PC-3 (cell line): ENCODE measurements at regions not wholly inside any gene's neighbourhood (a gene's known extent, or its start where the extent isn't known, plus 50 kb on each side); places are given as distances from the start of the nearest gene placed in this dataset.

Source experiments
- ATAC-seq: fragments of 200-7000 bp; cut with Tn5 transposase; 2 replicates; pipeline ENCODE4 v1.9.1; 2020; ENCODE audit warnings: mild to moderate bottlenecking, moderate library complexity
- BruUV-seq: library from RNA; stranded (reverse); fragments of 400-500 nt; replicated peaks from 2 replicates; lab custom pipeline; 2021; lab: Mats Ljungman, UMichigan
- CTCF ChIA-PET: fragments of 300-600 bp; sonication (Branson Sonifier 250); formaldehyde crosslinking; loops from one replicate; lab custom pipeline; 2022; ENCODE audit warnings: antibody characterized with exemption; lab: Charles Lee
- POLR2A ChIA-PET: fragments of 300-600 bp; sonication (Branson Sonifier 250); formaldehyde crosslinking; loops from one replicate; lab custom pipeline; 2022; ENCODE audit warnings: antibody characterized with exemption; ENCODE audit not compliant: unreplicated experiment; lab: Charles Lee
- DNase-seq: peaks from one replicate; pipeline ENCODE4 v3.0.0-alpha.2; 2015
- H2AFZ ChIP-seq: fragments of 300-600 bp; sonication (generic); 2 replicates; pipeline ENCODE4 v1.6.0; 2016; ENCODE audit warnings: antibody characterized with exemption, low read length
- H3F3A ChIP-seq: fragments of 300-600 bp; sonication (generic); one replicate; pipeline ENCODE4 v1.6.0; 2017; ENCODE audit warnings: antibody characterized with exemption, low read length, control low read depth, mild to moderate bottlenecking; ENCODE audit not compliant: unreplicated experiment
- H3K27ac ChIP-seq: fragments of 300-600 bp; sonication (generic); 2 replicates; pipeline ENCODE4 v1.5.1; 2016; ENCODE audit warnings: mild to moderate bottlenecking, low read length
- H3K27me3 ChIP-seq: fragments of 300-600 bp; sonication (generic); 2 replicates; pipeline ENCODE4 v1.6.1; 2016; ENCODE audit warnings: low read length, mixed read lengths
- H3K36me3 ChIP-seq: fragments of 300-600 bp; sonication (generic); 2 replicates; pipeline ENCODE4 v1.6.1; 2016; ENCODE audit warnings: low read depth, mixed run types, low read length, mixed read lengths
- H3K4me1 ChIP-seq: fragments of 300-600 bp; sonication (generic); 2 replicates; pipeline ENCODE4 v1.5.1; 2016; ENCODE audit warnings: low read length; ENCODE audit not compliant: insufficient read depth
- H3K4me2 ChIP-seq: fragments of 300-600 bp; sonication (generic); 2 replicates; pipeline ENCODE4 v1.6.0; 2016; ENCODE audit warnings: low read length
- H3K4me3 ChIP-seq: fragments of 300-600 bp; sonication (generic); 2 replicates; pipeline ENCODE4 v1.5.1; 2016; ENCODE audit warnings: mild to moderate bottlenecking, low read length, mixed read lengths
- H3K79me2 ChIP-seq: fragments of 300-600 bp; sonication (generic); 2 replicates; pipeline ENCODE4 v1.6.1; 2017; ENCODE audit warnings: low read length, mixed read lengths
- H3K9ac ChIP-seq: fragments of 300-600 bp; sonication (generic); 2 replicates; pipeline ENCODE4 v1.6.0; 2016; ENCODE audit warnings: mild to moderate bottlenecking, low read length
- H3K9me2 ChIP-seq: fragments of 300-600 bp; sonication (generic); replicated peaks from 2 replicates; pipeline ENCODE4 v1.6.1; 2016; ENCODE audit warnings: mixed run types, low read length, mixed read lengths
- H3K9me3 ChIP-seq: fragments of 300-600 bp; sonication (generic); 2 replicates; pipeline ENCODE4 v1.6.1; 2016; ENCODE audit warnings: low read length, mixed read lengths
- H4K20me1 ChIP-seq: fragments of 300-600 bp; sonication (generic); 2 replicates; pipeline ENCODE4 v1.6.1; 2016; ENCODE audit warnings: low read length, mixed read lengths
- EZH2 ChIP-seq: fragments of 300-600 bp; sonication (generic); IDR thresholded peaks from one replicate; pipeline ENCODE4 v1.6.1; 2017; ENCODE audit warnings: antibody characterized with exemption, mild to moderate bottlenecking, low read length; ENCODE audit not compliant: unreplicated experiment
- EZH2phosphoT487 ChIP-seq: fragments of 300-600 bp; sonication (generic); IDR thresholded peaks from 2 replicates; pipeline ENCODE4 v1.6.1; 2018; ENCODE audit warnings: mild to moderate bottlenecking, antibody characterized with exemption, low read length, borderline replicate concordance
- intact Hi-C: fragments of 100-400 bp; cut with micrococcal nuclease; formaldehyde crosslinking; loops from 2 replicates; pipeline ENCODE4 v1.9.0; 2023
- TF ChIP-seq, protein P1 (sequence below): fragments of 300-600 bp; sonication (generic); conservative IDR thresholded peaks from 2 replicates; pipeline ENCODE4 v1.5.1; 2017; ENCODE audit warnings: antibody characterized with exemption, low read depth, mild to moderate bottlenecking, low read length

DNA sequence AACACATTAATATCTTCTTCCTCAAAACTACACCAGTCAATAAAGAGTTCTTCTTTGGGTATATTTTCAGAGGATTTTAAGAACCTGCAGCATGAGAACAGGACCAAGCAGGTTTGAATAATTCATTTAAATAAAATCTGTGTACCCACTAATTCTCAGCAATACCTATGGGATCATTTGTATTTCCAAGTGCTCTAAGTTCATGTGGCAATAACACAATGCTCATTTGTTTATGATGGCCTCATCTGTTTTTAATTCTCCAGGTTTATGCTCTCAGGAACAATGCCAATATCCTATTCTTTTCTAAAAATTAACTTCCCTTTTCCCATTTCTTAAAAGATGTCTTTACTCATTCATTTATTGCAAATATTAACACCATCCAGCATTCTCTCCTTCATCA is 264.7 kb downstream of the METTL4 start:
- Histone ChIP-seq H3K4me3 (no peak overlapping the region), H3K27me3 (no peaks in the 10 kb centered on the region), H2AFZ (no peak overlapping the region), H3K9me3 (no peaks in the 10 kb centered on the region), H3K79me2 (no peaks in the 10 kb centered on the region), H3K4me1 (peaks cover 48% of the 10 kb centered on the region), H3F3A (peaks cover 14% of the 10 kb centered on the region), H3K4me2 (no peak overlapping the region), H3K27ac (no peak overlapping the region), H4K20me1 (no peaks in the 10 kb centered on the region), H3K9me2 (no peaks in the 10 kb centered on the region), H3K9ac (no peak overlapping the region), H3K36me3 (no peaks in the 10 kb centered on the region)
- ChIA-PET POLR2A (no interaction called here), CTCF (no interaction called here)
- no TSS peak for BruUV-seq
- ATAC-seq: no peak
- intact Hi-C loops: no loop called here
- DNase-seq: no peak
- no peak for TF ChIP-seq EZH2phosphoT487
- TF ChIP-seq, protein P1, sequence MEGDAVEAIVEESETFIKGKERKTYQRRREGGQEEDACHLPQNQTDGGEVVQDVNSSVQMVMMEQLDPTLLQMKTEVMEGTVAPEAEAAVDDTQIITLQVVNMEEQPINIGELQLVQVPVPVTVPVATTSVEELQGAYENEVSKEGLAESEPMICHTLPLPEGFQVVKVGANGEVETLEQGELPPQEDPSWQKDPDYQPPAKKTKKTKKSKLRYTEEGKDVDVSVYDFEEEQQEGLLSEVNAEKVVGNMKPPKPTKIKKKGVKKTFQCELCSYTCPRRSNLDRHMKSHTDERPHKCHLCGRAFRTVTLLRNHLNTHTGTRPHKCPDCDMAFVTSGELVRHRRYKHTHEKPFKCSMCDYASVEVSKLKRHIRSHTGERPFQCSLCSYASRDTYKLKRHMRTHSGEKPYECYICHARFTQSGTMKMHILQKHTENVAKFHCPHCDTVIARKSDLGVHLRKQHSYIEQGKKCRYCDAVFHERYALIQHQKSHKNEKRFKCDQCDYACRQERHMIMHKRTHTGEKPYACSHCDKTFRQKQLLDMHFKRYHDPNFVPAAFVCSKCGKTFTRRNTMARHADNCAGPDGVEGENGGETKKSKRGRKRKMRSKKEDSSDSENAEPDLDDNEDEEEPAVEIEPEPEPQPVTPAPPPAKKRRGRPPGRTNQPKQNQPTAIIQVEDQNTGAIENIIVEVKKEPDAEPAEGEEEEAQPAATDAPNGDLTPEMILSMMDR: no peak
- no peak for TF ChIP-seq EZH2

DNA sequence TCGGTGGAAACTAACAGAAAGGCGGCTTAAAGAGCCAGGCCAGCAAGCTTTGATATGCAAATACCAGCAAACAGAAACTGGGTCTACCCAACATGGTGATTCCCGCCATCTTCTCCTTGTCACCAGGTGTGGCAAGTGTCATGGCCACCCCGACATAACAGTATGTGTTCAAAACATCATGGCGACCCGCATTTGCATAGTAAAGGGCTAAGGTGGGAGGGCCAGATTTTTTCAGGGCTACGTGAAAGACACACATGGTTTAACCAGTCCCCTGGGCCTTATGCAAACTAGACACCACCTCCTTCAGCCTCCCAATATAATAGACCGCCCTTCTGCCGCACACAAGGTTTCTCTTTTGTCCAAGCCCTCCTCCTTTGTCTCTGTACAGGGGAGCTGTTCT is 260.4 kb downstream of the METTL4 start:
- Histone ChIP-seq H3K4me3 (no peak overlapping the region), H4K20me1 (no peaks in the 10 kb centered on the region), H3K79me2 (no peaks in the 10 kb centered on the region), H3K27ac (no peak overlapping the region), H3K4me2 (no peak overlapping the region), H3K9ac (no peak overlapping the region), H3K27me3 (no peaks in the 10 kb centered on the region), H2AFZ (no peak overlapping the region), H3K36me3 (no peaks in the 10 kb centered on the region), H3K9me2 (no peaks in the 10 kb centered on the region), H3K4me1 (peaks cover 8% of the 10 kb centered on the region; the same call in 1 of the 2 replicates), H3F3A (no peaks in the 10 kb centered on the region), H3K9me3 (no peaks in the 10 kb centered on the region)
- no TSS peak for BruUV-seq
- no peak for DNase-seq
- intact Hi-C loops: no loop called here
- no peak for ATAC-seq
- POLR2A ChIA-PET: no interaction called here
- CTCF ChIA-PET: no interaction called here
- TF ChIP-seq EZH2: no peak
- TF ChIP-seq, protein P1: no peak
- no peak for TF ChIP-seq EZH2phosphoT487

DNA sequence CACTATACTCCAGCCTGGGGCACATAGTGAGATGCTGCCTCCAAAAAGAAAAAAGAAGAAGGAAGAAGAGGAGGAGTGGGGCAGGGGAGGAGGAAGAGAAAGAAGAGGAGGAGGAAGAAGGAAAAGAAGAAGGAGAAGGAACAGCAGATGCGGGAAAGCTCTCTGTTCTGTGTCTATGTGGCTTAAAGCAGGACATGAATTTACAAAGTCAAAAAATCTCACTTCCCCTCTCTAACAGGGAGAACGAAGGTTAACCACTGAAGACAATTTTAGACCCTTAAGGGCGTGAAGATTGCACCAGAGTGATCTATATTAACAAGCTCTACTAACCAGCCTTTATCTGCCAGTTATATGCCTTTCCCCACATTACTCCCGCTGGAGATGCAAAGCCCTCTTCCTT is 258.9 kb downstream of the METTL4 start:
- Histone ChIP-seq H3K36me3 (no peaks in the 10 kb centered on the region), H3K27ac (no peak overlapping the region), H3F3A (no peaks in the 10 kb centered on the region), H3K4me1 (0 out of 2 replicates have a peak, but pooled peaks cover 5% of the 10 kb centered on the region), H3K4me2 (no peak overlapping the region), H3K79me2 (no peaks in the 10 kb centered on the region), H2AFZ (no peak overlapping the region), H4K20me1 (no peaks in the 10 kb centered on the region), H3K27me3 (no peaks in the 10 kb centered on the region), H3K9me3 (no peaks in the 10 kb centered on the region), H3K4me3 (no peak overlapping the region), H3K9me2 (no peaks in the 10 kb centered on the region), H3K9ac (no peak overlapping the region)
- TF ChIP-seq EZH2: no peak
- no peak for TF ChIP-seq EZH2phosphoT487
- TF ChIP-seq, protein P1: no peak
- CTCF ChIA-PET: no interaction called here
- BruUV-seq: no TSS peak
- POLR2A ChIA-PET: no interaction called here
- intact Hi-C loops: no loop called here
- ATAC-seq (no peak), DNase-seq (no peak)
